ENCODE measurements at regions not wholly inside any gene's neighbourhood (a gene's known extent, or its start where the extent isn't known, plus 50 kb on each side); places are given as distances from the start of the nearest gene placed in this dataset.

DNA sequence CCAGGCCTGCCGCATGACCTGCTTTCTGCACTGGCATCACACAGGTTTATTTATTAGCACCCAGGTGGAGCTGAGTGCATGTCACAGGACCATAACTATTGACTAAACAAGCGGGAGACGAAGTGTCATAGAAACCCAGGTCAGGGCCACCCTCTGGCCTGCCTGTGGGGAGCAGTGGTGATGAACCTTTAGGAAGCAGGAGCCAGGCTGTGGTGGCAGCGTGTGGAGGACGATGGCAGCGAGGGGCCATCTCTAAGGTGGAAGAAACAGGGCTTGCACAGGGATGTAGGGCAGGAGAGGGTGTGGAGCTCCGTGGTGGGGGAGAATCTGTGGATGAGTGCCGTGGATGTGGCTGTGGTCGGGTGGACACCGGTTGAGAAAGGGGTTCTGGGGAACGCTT, 275.3 kb downstream of the TEX29 start:
- Histone ChIP-seq H3K79me1 (ENCODE audit: insufficient read depth, low read depth, low read length, poor library complexity, severe bottlenecking) (no peaks in the 10 kb centered on the region), H2BK120ac (ENCODE audit: low read depth, low read length, poor library complexity, severe bottlenecking) (no peak overlapping the region), H3K27ac (ENCODE audit: insufficient read length, low read depth, low read length) (no peak overlapping the region), H3K14ac (ENCODE audit: insufficient read depth, low read length) (no peak overlapping the region), H3T11ph (ENCODE audit: low read length) (no peak overlapping the region), H3K4me2 (ENCODE audit: insufficient read depth, insufficient read length, low read length) (no peak overlapping the region), H2AK5ac (ENCODE audit: insufficient read length, low read length) (no peak overlapping the region), H4K8ac (replicated peaks; ENCODE audit: insufficient read length, low read depth, low read length) (no peak overlapping the region), H2BK20ac (ENCODE audit: low read depth, low read length, poor library complexity, severe bottlenecking) (no peak overlapping the region), H2BK15ac (ENCODE audit: low read depth, low read length) (no peak overlapping the region), H3K79me2 (ENCODE audit: insufficient read depth, low read length) (no peaks in the 10 kb centered on the region), H3K9ac (ENCODE audit: extremely low read depth, insufficient read length, low read length) (no peak overlapping the region), H3K27me3 (ENCODE audit: insufficient read depth, low read length) (0 out of 2 replicates have a peak, but pooled peaks cover 2% of the 10 kb centered on the region), H4K91ac (ENCODE audit: insufficient read length, low read depth, low read length) (no peak overlapping the region), H2BK5ac (ENCODE audit: insufficient read length, low read length) (no peak overlapping the region), H2AFZ (ENCODE audit: low read length) (no peak overlapping the region), H3K9me3 (ENCODE audit: control insufficient read depth, low read depth, low read length) (no peaks in the 10 kb centered on the region), H3K4me1 (ENCODE audit: insufficient read depth, low read length) (no peaks in the 10 kb centered on the region; the same call in 1 of the 2 replicates), H3K18ac (ENCODE audit: insufficient read length, low read depth, low read length) (no peak overlapping the region), H3K4ac (ENCODE audit: low read depth, low read length) (no peak overlapping the region), H4K5ac (ENCODE audit: insufficient read length, low read depth, low read length) (no peak overlapping the region), H3K23ac (ENCODE audit: insufficient read length, low read depth, low read length) (no peak overlapping the region), H2BK12ac (ENCODE audit: insufficient read length, low read depth, low read length) (no peak overlapping the region), H3K56ac (ENCODE audit: insufficient read length, low read depth, low read length) (no peak overlapping the region), H4K20me1 (ENCODE audit: control insufficient read depth, insufficient read depth, insufficient read length) (no peaks in the 10 kb centered on the region), H3K23me2 (ENCODE audit: insufficient read length, low read depth, low read length, poor library complexity, severe bottlenecking) (no peaks in the 10 kb centered on the region)
- WGBS (ENCODE audit: extremely low coverage, insufficient read length, low lambda C conversion rate), result no CpG with 5 or more reads among the region's 11 CpGs
- Mint-ChIP-seq H3K4me1 (peaks cover 28 to 30% of the 10 kb centered on the region in 2 experiments), H3K9me3 (peaks cover 12 to 13% of the 10 kb centered on the region in 2 experiments; a peak in 4 of 5 replicates), H3K27ac (no peak overlapping the region), H3K36me3 (ENCODE audit: insufficient read depth in 1 of 3, low read depth in 3 of 3) (peaks cover 0 to 7% (median 6%) of the 10 kb centered on the region in 3 experiments; a peak in 2 of 7 replicates), H3K4me3 (no peak overlapping the region), H3K27me3 (ENCODE audit: low read depth) (peaks cover 22% of the 10 kb centered on the region)
- no peak for DNase-seq
- TF ChIP-seq, protein P1, sequence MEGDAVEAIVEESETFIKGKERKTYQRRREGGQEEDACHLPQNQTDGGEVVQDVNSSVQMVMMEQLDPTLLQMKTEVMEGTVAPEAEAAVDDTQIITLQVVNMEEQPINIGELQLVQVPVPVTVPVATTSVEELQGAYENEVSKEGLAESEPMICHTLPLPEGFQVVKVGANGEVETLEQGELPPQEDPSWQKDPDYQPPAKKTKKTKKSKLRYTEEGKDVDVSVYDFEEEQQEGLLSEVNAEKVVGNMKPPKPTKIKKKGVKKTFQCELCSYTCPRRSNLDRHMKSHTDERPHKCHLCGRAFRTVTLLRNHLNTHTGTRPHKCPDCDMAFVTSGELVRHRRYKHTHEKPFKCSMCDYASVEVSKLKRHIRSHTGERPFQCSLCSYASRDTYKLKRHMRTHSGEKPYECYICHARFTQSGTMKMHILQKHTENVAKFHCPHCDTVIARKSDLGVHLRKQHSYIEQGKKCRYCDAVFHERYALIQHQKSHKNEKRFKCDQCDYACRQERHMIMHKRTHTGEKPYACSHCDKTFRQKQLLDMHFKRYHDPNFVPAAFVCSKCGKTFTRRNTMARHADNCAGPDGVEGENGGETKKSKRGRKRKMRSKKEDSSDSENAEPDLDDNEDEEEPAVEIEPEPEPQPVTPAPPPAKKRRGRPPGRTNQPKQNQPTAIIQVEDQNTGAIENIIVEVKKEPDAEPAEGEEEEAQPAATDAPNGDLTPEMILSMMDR (conservative IDR thresholded peaks at IDR 0.05), result no peak
